ENCODE measurements at regions not wholly inside any gene's neighbourhood (a gene's known extent, or its start where the extent isn't known, plus 50 kb on each side); places are given as distances from the start of the nearest gene placed in this dataset.
"Not testable (repeated sequence)": the region's sequence is repeated elsewhere in the genome, so short reads cannot be mapped to it uniquely, and the experiment has no call there.

GRCh38 chr11:116666673-116667249 is 106.0 kb downstream of the BUD13 start:
- not testable (repeated sequence) for DNase-seq

DNA sequence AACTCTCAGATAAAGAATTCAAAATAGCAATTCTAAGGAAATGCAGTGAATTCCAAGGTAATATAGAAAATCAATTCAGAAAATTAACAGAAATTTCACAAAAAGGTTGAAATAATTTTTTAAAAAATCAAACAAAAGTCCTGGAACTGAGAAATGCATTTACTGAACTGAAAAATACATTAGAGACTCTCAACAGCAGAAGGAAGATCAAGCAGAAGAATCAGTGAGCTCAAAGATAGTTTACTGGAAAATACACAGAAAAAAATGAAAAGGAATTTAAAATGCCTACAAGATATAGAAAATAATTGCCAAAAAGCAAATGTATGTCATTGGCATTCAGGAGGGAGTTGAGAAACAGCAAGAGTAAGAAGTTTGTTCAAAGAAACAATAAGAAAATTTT is 107.3 kb downstream of the BUD13 start:
- no peak for DNase-seq

DNA sequence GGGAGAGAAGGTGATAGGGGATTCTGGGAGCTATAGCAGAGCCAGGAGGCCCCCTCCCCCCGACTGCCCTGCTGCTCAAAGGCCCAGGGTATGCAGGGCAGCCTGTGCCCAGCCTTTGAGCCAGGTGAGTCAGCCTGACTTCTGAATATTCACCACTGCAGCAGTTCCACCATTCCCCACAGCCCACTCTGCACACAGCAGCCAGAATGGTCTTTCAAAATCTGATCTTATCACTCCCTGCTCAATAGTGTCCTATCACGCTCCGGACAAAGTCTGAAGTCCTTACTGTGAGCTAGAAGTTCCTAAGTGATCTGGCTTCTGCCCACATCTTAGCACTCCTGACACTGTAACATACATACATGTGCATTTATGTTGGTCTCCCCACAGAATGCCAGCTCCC is 111.7 kb downstream of the BUD13 start:
- DNase-seq: no peak

DNA sequence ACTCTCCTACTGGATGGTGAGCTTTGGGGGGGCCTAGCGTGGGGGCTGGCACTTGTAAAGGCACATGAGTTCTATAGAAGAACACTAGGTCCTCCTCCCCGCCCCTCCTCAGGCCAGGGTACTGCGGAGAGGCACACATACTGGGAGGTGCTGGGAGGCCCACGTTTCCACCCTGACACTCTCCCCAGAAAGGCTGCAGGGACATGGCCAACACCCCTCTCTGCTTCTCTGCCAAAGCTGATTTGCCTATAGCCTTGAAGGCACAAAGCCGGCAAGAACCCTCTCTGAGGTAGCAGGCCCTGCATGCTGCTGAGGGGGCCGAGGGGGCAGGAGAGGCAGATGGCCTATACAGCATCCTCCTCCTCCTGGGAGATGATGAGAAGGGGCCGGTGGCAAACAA is 112.8 kb downstream of the BUD13 start:
- DNase-seq: no peak

- DNase-seq: no peak
Measured at GRCh38 chr11:116658876-116659535, 113.8 kb downstream of the BUD13 start.

DNA sequence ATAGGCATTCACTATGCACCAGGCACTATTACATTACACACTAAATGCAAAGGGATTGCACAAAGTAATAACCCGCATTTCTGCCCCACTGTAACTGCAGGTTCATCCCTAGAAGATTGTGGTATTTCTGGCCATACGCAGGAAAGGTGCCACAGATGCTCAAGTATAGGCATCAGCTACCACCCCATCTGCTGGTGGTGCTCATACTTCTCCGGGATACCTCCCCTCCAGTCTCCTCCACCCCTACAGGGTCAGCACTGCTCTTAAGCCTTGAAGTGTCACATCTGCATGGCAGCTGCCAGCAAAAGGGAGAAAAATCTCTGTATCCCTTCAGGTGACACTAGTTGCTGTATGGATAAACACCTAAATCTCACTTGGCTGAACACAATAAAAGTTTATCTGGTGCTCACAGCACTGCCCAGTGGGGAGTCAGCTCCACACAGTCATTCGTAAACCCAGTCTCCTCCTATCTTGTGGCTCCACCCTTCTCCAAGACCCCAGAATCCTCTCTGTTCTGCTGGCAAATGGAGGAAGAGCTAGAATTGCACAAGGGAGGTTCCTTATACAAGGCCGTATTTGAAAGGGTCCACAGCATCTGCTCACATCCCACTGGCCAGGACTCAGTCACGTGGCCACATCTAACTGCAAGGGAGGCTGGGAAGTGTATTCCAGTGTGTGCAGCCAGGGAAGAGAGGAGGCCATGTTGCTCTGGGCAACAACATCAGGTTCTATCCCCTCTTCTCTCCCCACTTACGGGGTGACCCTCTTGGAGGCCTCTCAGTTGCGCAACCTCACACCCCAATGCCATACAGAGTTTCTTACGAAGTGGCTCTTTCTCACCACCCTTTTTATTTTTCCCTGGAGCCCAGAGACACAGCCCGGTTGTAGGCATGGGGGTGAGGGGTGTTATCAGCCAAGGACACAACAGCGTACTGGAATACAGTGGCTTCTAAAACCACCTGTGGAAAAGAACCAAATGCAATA is 114.7 kb downstream of the BUD13 start:
- no peak for DNase-seq

- DNase-seq: no peak
Measured at GRCh38 chr11:116656011-116656410, 116.8 kb downstream of the BUD13 start.

DNA sequence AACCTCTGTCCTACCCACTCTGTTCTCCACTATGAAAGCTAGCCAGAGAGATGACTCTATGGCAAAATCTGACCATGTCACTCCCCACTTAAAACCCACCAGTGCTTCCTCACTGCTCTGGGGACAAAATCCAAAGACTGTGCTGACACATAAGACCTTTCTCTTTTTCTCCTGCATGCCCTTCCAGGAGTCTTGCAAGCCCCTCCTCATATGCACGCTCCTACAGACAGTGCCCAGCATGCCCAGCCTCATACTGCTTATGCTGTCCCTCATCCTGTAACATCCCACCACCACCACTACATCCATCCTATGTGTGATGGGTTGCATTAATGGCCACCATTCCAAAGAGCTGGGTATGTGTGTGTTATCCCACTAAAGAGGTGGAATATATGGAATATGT is 118.3 kb downstream of the BUD13 start:
- DNase-seq: no peak

GRCh38 chr11:116653206-116653605 is 119.6 kb downstream of the BUD13 start:
- no peak for DNase-seq

GRCh38 chr11:116651737-116652237 is 121.0 kb downstream of the BUD13 start:
- DNase-seq: no peak

DNA sequence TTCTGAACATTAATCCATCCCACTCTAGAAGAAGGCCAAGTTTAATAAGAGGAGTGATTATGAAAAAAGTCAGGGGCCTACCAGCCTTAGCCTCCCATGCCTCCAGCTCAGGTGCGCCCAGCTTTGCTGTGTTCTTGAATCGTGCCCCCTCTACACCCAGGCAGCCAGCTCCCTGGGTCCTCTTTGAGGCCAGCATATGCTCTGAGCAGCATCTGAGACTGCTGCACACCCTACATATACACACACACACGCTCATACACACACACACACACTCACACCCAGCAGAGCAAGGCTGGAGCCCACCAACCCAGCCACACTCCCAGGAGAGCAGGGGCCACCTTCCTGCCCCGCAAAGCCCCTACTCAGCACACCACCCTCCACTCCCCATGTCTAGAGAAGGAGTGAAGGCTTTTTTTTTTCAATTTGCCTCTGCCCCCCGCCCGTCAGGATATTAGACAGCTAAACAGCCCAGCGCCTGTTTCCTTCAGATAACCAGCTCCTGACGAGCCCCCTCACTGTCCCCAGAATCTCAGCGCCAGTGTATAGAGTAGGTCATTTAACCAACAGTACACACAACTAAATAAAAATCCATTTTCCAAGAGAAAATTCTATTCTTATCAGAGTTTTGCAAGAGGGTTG is 121.6 kb downstream of the BUD13 start:
- DNase-seq: no peak

- no peak for DNase-seq
Measured at GRCh38 chr11:116650052-116650451, 122.7 kb downstream of the BUD13 start.

DNA sequence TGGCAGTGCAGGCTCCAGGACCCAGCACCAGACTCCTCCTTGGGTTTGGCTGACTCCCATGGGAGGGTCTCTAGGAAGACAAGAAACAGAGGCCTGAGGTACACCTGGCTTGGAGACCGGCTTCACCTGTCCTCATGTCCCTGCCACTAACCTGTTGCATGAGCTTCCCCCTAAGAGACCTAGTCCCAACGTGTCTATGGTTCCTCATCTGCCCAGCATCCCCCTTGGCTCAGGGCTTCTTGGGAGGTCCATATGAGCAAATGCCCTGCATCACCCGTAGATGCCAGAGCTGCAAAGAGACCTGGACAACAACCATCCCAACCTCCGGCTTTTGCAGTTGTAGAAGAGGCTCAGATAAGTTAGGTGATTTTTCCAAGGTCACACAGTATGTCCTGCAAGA is 123.5 kb downstream of the BUD13 start:
- DNase-seq: no peak

DNA sequence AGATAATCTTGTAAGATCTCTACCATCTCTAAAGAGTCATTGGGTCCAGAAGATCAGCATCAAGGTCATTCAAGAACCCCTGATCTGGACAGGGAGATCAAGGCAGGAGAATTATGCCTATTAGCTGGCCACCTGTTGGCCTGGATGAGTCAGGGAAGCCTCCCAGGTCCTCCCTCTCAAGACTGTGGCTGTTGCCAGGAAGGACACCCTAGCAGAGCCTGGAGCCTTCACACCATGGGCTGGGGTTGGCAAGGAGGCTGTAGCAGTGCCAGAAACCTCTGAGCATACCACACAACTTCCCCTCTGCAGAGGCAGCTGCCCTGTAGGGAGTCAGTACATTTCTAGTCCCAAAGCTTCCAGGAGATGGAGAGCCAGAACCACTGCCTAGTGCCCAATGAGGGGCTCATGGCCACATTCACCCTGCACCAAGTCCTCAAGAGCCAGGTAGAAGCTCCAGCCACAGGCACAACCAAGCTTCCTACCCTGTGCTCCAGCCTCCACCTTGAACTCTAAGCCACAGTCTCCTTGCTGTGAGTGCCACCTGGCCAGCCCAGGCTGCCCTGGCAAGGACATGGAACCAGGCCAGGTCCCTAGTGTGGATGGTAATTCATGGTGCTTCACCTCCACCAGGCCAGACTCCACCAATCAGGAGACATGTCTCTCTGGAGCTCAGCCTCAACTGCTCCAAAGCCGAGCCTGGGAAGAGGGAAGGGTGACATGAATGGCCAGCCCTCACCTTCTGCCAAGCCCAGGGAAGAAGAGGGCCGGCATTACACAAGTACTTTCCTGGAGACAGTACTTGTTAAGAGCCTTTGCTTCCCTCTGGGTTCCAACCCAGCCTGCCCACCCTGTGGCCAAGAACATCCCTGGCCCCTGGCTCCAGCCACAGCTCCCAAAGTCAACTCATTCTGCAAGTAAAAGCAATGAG is 124.3 kb downstream of the BUD13 start:
- no peak for DNase-seq

- DNase-seq: no peak
Measured at GRCh38 chr11:116647305-116648080, 125.3 kb downstream of the BUD13 start.

- no peak for DNase-seq
Measured at GRCh38 chr11:116646191-116646590, 126.6 kb downstream of the BUD13 start.

DNA sequence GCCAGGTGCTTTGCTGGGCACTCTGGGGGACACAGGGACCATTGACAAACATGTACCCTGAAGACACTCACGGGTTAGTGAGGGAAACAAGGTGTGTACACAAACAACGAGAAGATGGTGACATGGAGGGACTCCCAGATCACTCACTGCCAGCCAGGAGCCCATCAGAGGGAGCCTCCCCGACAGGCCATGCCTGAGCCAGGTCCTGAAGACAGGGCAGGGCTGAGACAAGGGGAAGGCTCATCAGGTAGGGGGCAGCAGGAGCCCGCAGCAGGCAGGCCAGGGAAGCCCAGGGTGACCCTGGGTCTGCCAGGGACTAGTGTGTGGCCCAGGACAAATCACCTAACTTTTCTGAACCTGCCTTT is 127.9 kb downstream of the BUD13 start:
- no peak for DNase-seq

DNA sequence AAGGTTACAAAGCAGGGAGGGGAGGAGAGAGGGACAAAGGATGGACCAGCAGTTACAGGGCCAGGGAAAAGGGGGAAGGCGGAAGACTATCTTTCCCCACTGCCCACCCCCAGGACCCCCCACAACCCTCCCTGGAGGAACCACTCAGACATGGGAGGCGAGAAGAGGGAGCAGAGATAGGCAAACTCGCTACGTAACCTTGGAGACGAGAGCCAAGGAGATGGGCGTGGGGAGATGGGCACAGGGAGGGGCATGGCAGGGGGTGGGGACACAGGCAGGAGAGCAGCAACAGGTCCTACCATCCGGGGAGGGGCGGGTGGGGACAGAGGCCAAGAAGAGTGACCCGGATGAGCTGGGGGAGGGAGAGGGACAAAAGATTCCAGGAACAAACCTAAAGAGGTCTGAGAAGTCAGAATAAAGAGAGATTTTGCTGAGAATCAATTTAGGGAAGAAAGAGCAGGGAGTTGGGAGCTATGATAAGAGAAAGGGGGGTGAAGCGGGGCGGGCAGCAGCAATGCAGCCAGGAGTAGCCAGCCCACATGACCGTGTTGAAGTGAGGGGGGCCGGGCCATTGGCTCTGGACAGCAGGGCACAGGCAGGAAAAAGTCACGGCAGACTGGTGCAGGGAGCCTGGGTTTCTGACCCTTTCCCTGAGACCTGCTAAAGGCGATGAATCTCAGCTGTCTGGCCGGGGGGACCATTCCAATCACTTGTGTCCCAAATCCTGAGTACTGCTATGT is 128.4 kb downstream of the BUD13 start:
- no peak for DNase-seq

- DNase-seq: no peak
Measured at GRCh38 chr11:116643521-116643920, 129.3 kb downstream of the BUD13 start.

DNA sequence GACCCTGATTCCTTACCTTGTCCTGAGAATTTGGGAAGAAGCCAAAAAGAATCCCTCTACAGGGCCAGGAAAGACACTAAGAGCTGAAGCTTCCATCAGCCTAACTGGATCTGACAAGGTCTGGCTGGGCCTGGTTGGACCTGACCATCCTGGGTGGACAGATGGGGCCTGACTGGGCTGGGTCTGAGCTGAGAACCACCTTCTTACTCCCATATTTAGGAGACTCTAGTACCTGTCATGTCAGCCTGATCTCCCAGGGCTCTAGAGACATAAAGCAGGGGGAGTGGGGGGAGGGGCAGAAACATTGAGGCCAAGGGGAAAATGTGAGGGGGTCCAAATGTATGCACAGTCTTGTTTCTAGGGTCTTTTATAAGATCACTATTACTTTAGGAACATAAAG is 129.9 kb downstream of the BUD13 start:
- DNase-seq: no peak

- no peak for DNase-seq
Measured at GRCh38 chr11:116642481-116642880, 130.3 kb downstream of the BUD13 start.
